ENCODE measurements at regions not wholly inside any gene's neighbourhood (a gene's known extent, or its start where the extent isn't known, plus 50 kb on each side); places are given as distances from the start of the nearest gene placed in this dataset.

DNA sequence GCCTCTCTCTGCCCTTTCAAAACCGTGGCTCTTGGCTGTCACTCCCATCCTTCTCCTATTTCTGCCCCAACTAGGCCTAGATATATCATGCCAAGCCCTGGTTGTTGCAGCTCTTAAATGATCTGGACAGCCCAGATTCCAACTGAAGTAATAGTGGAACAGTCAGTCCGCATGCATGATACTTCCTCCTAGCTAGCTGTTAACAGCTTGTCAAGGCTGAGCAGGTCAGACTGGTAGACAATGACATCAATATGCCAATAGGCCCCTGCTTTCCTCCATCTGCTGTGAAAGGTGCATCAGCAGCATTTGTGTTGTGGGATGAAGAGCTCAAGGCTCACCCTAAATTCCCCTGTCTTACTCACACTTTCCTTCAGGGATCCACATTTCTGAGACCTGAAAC, 527.7 kb upstream of the TGFBR2 start:
- Histone ChIP-seq H3K27ac (peak overlapping the region in 2 of 4 donors; percentile 6 to 37), H3K9me3 (no peaks in the 10 kb centered on the region), H3K4me3 (no peak overlapping the region), H3K4me1 (peaks cover 0 to 9% (median 0%) of the 10 kb centered on the region in 4 donors), H3K36me3 (no peaks in the 10 kb centered on the region), H3K27me3 (no peaks in the 10 kb centered on the region)
- peak in 1 of 3 donors; percentile 47 for DNase-seq
- TF ChIP-seq CTCF (IDR thresholded peaks at IDR 0.05) (no peak), POLR2A (IDR thresholded peaks at IDR 0.05) (no peak)

DNA sequence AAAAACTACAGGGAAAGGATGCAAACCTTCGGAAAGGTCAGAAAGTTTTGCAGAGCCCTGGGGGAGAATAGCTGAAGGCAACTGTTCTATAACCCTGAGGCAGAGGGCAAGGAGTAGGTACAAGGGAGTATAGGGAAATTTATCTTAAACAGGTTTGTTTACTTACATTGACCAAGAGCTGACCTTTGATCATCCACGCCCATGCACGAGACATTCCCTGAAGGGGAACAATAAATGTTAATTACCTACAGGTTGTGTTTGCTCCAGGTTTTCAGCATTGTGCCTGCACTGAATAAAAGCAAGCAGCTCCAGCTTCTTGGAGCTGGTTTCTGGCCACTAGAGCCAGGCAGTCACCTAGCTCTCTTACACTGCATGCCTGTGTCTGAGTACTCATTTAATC, 524.5 kb upstream of the TGFBR2 start:
- H3K27me3 ChIP-seq: no peaks in the 10 kb centered on the region
- peak overlapping the region in 1 of 4 donors; percentile 0 for H3K4me3 ChIP-seq
- peak overlapping the region in 2 of 4 donors; percentile 61 to 74 for H3K27ac ChIP-seq
- peak in 2 of 3 donors; percentile 74 to 91 for DNase-seq
- no peaks in the 10 kb centered on the region for H3K36me3 ChIP-seq
- H3K9me3 ChIP-seq: no peaks in the 10 kb centered on the region
- TF ChIP-seq CTCF (IDR thresholded peaks at IDR 0.05) (peak in 2 of 6 experiments; percentile 4 to 10), POLR2A (IDR thresholded peaks at IDR 0.05) (no peak)
- H3K4me1 ChIP-seq: peaks cover 0 to 13% (median 0%) of the 10 kb centered on the region in 4 donors

DNA sequence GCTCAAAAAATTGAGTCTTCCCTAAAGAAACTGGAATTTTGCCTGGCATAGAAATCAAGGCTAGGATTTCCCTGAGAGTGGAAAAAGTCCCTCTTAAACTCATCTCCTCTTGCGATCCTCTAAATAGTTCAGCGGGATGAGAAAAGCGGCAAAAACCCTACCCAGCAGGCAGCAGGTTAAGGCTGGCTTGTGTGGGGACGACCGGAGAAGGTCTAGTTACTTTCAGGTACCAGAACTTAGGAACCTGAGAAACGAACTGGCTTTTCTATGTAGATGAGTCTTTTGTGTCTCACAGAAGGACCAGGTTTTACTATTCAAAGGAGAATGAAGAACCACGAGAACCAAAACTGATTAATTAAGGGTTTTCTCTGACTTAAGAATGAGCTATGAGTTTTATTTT, 523.7 kb upstream of the TGFBR2 start:
- no peaks in the 10 kb centered on the region for H3K9me3 ChIP-seq
- no peaks in the 10 kb centered on the region for H3K36me3 ChIP-seq
- DNase-seq: no peak
- H3K4me1 ChIP-seq: peaks cover 0 to 13% (median 0%) of the 10 kb centered on the region in 4 donors
- peak overlapping the region in 2 of 4 donors; percentile 61 to 74 for H3K27ac ChIP-seq
- H3K4me3 ChIP-seq: no peak overlapping the region
- H3K27me3 ChIP-seq: no peaks in the 10 kb centered on the region
- TF ChIP-seq POLR2A (IDR thresholded peaks at IDR 0.05) (no peak), CTCF (IDR thresholded peaks at IDR 0.05) (no peak)

GRCh38 chr3:30083315-30083714, 523.1 kb upstream of the TGFBR2 start:
- Histone ChIP-seq H3K36me3 (no peaks in the 10 kb centered on the region), H3K4me3 (no peak overlapping the region), H3K9me3 (no peaks in the 10 kb centered on the region), H3K27ac (no peak overlapping the region), H3K27me3 (no peaks in the 10 kb centered on the region), H3K4me1 (peaks cover 0 to 13% (median 0%) of the 10 kb centered on the region in 4 donors)
- no peak for DNase-seq
- TF ChIP-seq CTCF (IDR thresholded peaks at IDR 0.05) (no peak), POLR2A (IDR thresholded peaks at IDR 0.05) (no peak)

- Histone ChIP-seq H3K9me3 (no peaks in the 10 kb centered on the region), H3K36me3 (no peaks in the 10 kb centered on the region), H3K4me1 (peaks cover 0 to 13% (median 0%) of the 10 kb centered on the region in 4 donors), H3K27ac (no peak overlapping the region), H3K27me3 (no peaks in the 10 kb centered on the region), H3K4me3 (no peak overlapping the region)
- no peak for DNase-seq
- no peak for TF ChIP-seq POLR2A (IDR thresholded peaks at IDR 0.05)
- TF ChIP-seq CTCF (IDR thresholded peaks at IDR 0.05): no peak
Observed at GRCh38 chr3:30084316-30084715, 522.1 kb upstream of the TGFBR2 start.

DNA sequence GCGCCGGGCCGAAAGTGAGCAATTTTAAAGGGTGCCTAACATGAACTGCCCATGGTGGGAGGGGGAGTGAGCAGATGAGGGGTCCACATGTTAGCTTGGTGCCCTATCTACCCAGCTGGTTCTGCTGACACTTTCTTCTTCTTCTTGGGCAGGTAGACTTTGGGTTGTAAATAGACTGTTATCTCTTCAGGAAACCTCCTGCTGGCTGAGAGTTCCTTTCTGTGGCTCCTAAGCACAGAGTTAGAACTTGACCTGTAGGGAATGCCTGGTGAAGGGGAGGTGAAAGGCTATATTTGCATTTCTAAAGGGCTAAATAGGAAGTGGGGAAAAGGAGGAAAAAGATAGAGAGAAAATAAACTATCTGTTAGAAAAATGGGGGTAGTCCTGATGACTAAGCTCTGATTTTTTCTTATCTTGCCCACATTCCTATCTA, 521.4 kb upstream of the TGFBR2 start:
- Histone ChIP-seq H3K27ac (no peak overlapping the region), H3K27me3 (no peaks in the 10 kb centered on the region), H3K4me3 (no peak overlapping the region), H3K4me1 (peaks cover 0 to 13% (median 0%) of the 10 kb centered on the region in 4 donors), H3K9me3 (no peaks in the 10 kb centered on the region), H3K36me3 (no peaks in the 10 kb centered on the region)
- TF ChIP-seq CTCF (IDR thresholded peaks at IDR 0.05): no peak
- DNase-seq: no peak

Data from Peyer's patch (tissue), 4 donors.